GM23248 (cell line): ENCODE measurements at regions not wholly inside any gene's neighbourhood (a gene's known extent, or its start where the extent isn't known, plus 50 kb on each side); places are given as distances from the start of the nearest gene placed in this dataset.
A peak's percentile ranks its signal among the peaks of the same experiment; 100 is the strongest.

Source experiments
- DNase-seq: peaks from one replicate; pipeline ENCODE4 v3.0.0-alpha.2; 2015
- H2AFZ ChIP-seq: fragments of 200-600 bp; sonication (generic); 2 replicates; pipeline ENCODE4 v1.6.1; 2016; ENCODE audit warnings: antibody characterized with exemption
- H3F3A ChIP-seq: fragments of 200-600 bp; sonication (generic); 2 replicates; pipeline ENCODE4 v1.6.1; 2016; ENCODE audit warnings: mild to moderate bottlenecking, antibody characterized with exemption, mixed run types; ENCODE audit not compliant: insufficient read depth
- H3K27ac ChIP-seq: fragments of 200-600 bp; sonication (generic); 2 replicates; pipeline ENCODE4 v1.5.1; 2016; ENCODE audit warnings: mild to moderate bottlenecking
- H3K27me3 ChIP-seq: fragments of 200-600 bp; sonication (generic); replicated peaks from 2 replicates; pipeline ENCODE4 v1.6.1; 2016; ENCODE audit warnings: mild to moderate bottlenecking; ENCODE audit not compliant: insufficient read depth
- H3K36me3 ChIP-seq: fragments of 200-600 bp; sonication (generic); 2 replicates; pipeline ENCODE4 v1.6.1; 2016; ENCODE audit warnings: low read depth, mild to moderate bottlenecking
- H3K4me1 ChIP-seq: fragments of 200-600 bp; sonication (generic); 2 replicates; pipeline ENCODE4 v1.6.1; 2016; ENCODE audit warnings: mild to moderate bottlenecking; ENCODE audit not compliant: insufficient read depth
- H3K4me2 ChIP-seq: fragments of 200-600 bp; sonication (generic); one replicate; pipeline ENCODE4 v1.6.1; 2016; ENCODE audit warnings: mild to moderate bottlenecking; ENCODE audit not compliant: unreplicated experiment
- H3K4me3 ChIP-seq: fragments of 200-600 bp; sonication (generic); 2 replicates; pipeline ENCODE4 v1.5.1; 2016; ENCODE audit warnings: mild to moderate bottlenecking
- H3K79me2 ChIP-seq: fragments of 200-600 bp; sonication (generic); 2 replicates; pipeline ENCODE4 v1.6.1; 2016; ENCODE audit warnings: mild to moderate bottlenecking; ENCODE audit not compliant: insufficient read depth
- H3K9ac ChIP-seq: fragments of 200-600 bp; sonication (generic); 2 replicates; pipeline ENCODE4 v1.6.1; 2016; ENCODE audit warnings: mild to moderate bottlenecking
- H3K9me2 ChIP-seq: fragments of 200-600 bp; sonication (generic); 2 replicates; pipeline ENCODE4 v1.6.1; 2016; ENCODE audit warnings: mixed run types, mild to moderate bottlenecking, moderate library complexity; ENCODE audit not compliant: insufficient read depth
- H3K9me3 ChIP-seq: fragments of 200-600 bp; sonication (generic); one replicate; pipeline ENCODE4 v1.6.1; 2017; ENCODE audit warnings: low read depth
- H4K20me1 ChIP-seq: fragments of 200-600 bp; sonication (generic); 2 replicates; pipeline ENCODE4 v1.6.0; 2016; ENCODE audit not compliant: insufficient read depth
- EZH2 ChIP-seq: fragments of 200-600 bp; sonication (generic); IDR thresholded peaks from 2 replicates; pipeline ENCODE4 v1.6.1; 2018; ENCODE audit warnings: antibody characterized with exemption, mild to moderate bottlenecking; ENCODE audit not compliant: insufficient read depth, poor library complexity, severe bottlenecking
- EZH2phosphoT487 ChIP-seq: fragments of 200-600 bp; sonication (generic); IDR thresholded peaks from 2 replicates; pipeline ENCODE4 v1.6.1; 2018; ENCODE audit warnings: antibody characterized with exemption, moderate library complexity, mild to moderate bottlenecking, low read depth; ENCODE audit not compliant: insufficient read depth
- WGBS, 2 experiments: methylation state at CpG; one replicate each; pipeline ENCODE4 v1.1.6; 2015 to 2017; ENCODE audit warnings: low lambda C conversion rate in 2 of 2, low coverage in 1 of 2; ENCODE audit errors: missing lambda C conversion rate in 2 of 2; 5-methylcytosine and 5-hydroxymethylcytosine counted together
- in situ Hi-C: fragments of 300-500 bp; cut with MboI; formaldehyde crosslinking; loops from 2 replicates; pipeline ENCODE4 v1.15.0; 2020

DNA sequence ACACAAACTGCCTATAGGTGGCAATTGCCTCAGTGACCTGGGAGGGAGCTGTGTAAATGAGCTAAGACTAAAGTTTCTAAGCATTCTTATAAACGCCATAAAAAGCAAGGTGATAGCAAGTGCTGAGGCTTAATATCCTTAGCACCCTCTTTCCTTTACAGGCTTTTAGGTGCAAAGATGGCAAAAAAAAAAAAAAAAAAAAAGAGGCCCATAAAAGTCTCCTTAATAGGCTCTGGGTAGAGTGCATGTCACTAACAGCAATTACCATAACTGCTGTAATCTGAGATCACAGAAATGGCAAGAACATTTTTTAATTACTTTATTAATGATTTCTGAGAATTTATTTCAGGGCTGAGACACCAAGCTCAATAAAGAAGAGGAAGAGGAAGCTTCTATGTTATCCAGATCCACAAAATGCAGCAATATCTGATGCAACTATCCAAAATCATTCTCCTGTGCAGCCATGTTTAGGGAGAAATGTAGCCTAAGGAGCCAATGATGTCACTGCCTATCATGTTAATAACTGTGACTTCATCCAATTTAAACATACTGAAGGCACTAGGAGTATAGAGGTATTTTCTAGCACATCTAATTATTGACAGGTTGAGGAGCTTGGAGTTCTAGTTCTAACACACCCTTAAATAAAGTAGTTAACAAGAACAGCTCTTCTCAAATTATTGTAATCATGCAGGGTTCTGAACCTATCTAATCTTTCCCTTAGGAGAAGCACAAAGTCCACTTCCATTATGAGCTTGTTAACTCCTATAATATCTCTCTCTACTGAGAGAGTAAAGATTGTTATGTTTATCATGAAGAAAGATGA, 804.3 kb upstream of the ACVR2A start:
- Histone ChIP-seq H3K27ac (no peak overlapping the region), H2AFZ (no peak overlapping the region), H3K9me3 (no peaks in the 10 kb centered on the region), H3F3A (no peaks in the 10 kb centered on the region), H3K4me3 (no peak overlapping the region), H3K79me2 (no peaks in the 10 kb centered on the region), H3K4me1 (no peaks in the 10 kb centered on the region), H3K36me3 (no peaks in the 10 kb centered on the region), H3K9ac (no peak overlapping the region), H3K9me2 (no peaks in the 10 kb centered on the region), H3K4me2 (no peak overlapping the region), H4K20me1 (no peaks in the 10 kb centered on the region), H3K27me3 (no peaks in the 10 kb centered on the region)
- in situ Hi-C loops = no loop called here
- WGBS, 2 experiments = 87 to 94% methylated on average over 1 of the region's 1 CpG
- no peak for DNase-seq
- TF ChIP-seq EZH2phosphoT487 = no peak
- TF ChIP-seq EZH2 = no peak

DNA sequence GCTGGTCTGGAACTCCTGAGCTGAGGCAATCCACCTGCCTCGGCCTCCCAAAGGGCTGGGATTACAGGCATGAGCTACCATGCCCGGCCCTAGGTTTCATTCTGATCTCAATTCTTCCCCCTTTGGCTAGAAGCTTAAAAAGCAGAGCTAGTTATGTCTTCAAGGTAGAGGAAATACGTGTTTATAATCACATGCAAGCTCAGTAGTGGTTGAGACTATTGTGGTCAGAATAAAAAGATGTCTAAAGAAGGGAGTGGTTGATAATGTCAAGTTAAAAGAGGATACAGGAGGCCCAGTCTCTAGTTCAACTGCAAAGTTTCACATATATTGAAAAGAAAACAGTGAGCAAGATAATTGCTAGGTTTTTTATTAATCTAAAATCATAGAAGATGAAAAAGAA, 807.8 kb upstream of the ACVR2A start:
- H3F3A ChIP-seq = peaks cover 2% of the 10 kb centered on the region; the same call in 1 of the 2 replicates
- peaks cover 13% of the 10 kb centered on the region for H3K4me1 ChIP-seq
- in situ Hi-C loops = no loop called here
- no peak overlapping the region for H2AFZ ChIP-seq
- no peaks in the 10 kb centered on the region for H3K9me2 ChIP-seq
- H3K4me2 ChIP-seq = no peak overlapping the region
- no peaks in the 10 kb centered on the region for H3K9me3 ChIP-seq
- H3K36me3 ChIP-seq = no peaks in the 10 kb centered on the region
- no peak overlapping the region for H3K27ac ChIP-seq
- H3K4me3 ChIP-seq = no peak overlapping the region
- no peak overlapping the region for H3K9ac ChIP-seq
- TF ChIP-seq EZH2phosphoT487 (no peak), EZH2 (no peak)
- 78 to 84% methylated on average over 3 of the region's 3 CpGs for WGBS, 2 experiments
- H4K20me1 ChIP-seq = no peaks in the 10 kb centered on the region
- DNase-seq = no peak
- H3K79me2 ChIP-seq = no peaks in the 10 kb centered on the region
- no peaks in the 10 kb centered on the region for H3K27me3 ChIP-seq

DNA sequence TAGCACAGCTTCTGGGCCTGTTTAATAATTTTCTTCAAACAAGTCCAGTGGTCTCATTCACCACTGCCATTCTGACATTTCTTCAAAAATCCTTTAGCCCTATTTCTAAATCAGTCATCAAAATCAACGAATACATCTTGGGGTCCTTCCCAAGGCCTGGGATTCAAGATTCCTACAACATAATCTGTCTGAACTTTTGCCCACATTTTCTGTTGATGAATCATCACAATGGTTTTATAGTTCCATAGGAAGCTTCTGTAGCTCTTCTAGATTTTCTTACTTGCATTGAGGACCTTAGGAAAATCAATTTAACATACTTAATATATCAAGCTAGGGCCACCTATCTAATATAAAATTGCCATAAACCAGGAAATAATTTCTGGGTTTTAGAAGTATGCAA, 811.8 kb upstream of the ACVR2A start:
- Histone ChIP-seq H2AFZ (no peak overlapping the region), H3K4me1 (peaks cover 24% of the 10 kb centered on the region), H3F3A (peaks cover 15% of the 10 kb centered on the region; the same call in 1 of the 2 replicates), H3K36me3 (no peaks in the 10 kb centered on the region), H3K27ac (no peak overlapping the region), H3K9me3 (no peaks in the 10 kb centered on the region), H3K9me2 (no peaks in the 10 kb centered on the region), H4K20me1 (no peaks in the 10 kb centered on the region), H3K4me2 (no peak overlapping the region), H3K4me3 (no peak overlapping the region), H3K27me3 (no peaks in the 10 kb centered on the region), H3K9ac (no peak overlapping the region), H3K79me2 (no peaks in the 10 kb centered on the region)
- peak; percentile 5 for DNase-seq
- WGBS, 2 experiments = 71 to 86% methylated on average over 1 of the region's 1 CpG
- TF ChIP-seq EZH2phosphoT487 (no peak), EZH2 (no peak)
- in situ Hi-C loops = no loop called here

DNA sequence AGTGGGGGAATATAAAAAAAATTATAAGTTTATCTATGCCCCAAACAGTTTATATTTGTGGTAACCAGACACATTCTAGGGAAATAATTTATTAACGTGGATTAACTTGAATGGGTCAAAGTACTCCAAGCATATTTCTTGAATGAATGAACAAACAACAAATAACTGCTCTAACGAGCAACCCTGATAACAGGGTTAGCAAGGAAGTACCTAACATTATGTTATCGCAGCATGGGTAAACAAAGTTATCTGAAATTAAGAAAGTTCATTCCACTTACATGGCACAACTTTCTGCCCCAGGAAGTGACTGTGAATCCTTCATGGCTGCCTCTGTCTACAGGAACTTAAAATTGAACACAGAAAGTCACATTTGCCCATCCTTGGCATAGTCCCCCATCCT, 812.9 kb upstream of the ACVR2A start:
- Histone ChIP-seq H3K36me3 (no peaks in the 10 kb centered on the region), H2AFZ (no peak overlapping the region), H3K9me2 (no peaks in the 10 kb centered on the region), H3K4me1 (peaks cover 33% of the 10 kb centered on the region), H3K4me2 (peak overlapping the region; percentile 1), H3K9ac (no peak overlapping the region), H4K20me1 (no peaks in the 10 kb centered on the region), H3K9me3 (no peaks in the 10 kb centered on the region), H3F3A (peaks cover 26% of the 10 kb centered on the region), H3K27ac (no peak overlapping the region), H3K79me2 (no peaks in the 10 kb centered on the region), H3K27me3 (no peaks in the 10 kb centered on the region), H3K4me3 (no peak overlapping the region)
- TF ChIP-seq EZH2 (no peak), EZH2phosphoT487 (no peak)
- in situ Hi-C loops = no loop called here
- 72 to 73% methylated on average over 3 of the region's 3 CpGs for WGBS, 2 experiments
- no peak for DNase-seq
